ENCODE measurements at regions not wholly inside any gene's neighbourhood (a gene's known extent, or its start where the extent isn't known, plus 50 kb on each side); places are given as distances from the start of the nearest gene placed in this dataset.

DNA sequence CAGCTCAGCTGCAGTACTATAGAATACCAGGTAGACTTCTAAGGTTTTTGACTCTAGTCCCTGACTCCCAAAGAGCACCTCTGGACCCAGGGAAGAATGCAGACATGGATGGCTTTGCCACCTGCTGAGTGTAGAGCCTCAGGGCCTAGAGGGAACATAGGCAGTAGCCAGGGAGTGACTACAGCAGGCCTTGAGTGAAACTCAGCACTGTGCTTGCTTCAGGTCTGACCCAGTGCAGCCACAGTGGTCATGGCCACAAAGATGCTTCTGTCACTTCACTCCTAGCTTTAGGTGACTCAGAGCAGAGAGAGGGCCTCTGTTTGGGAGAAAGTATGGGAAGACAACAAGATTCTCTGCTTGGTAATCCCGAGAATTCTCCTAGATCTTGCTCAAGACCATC is 162.2 kb upstream of the ITGA4 start:
- TF ChIP-seq CTCF (IDR thresholded peaks at IDR 0.05) (no peak), POLR2AphosphoS5 (IDR thresholded peaks at IDR 0.05) (no peak), EP300 (IDR thresholded peaks at IDR 0.05; ENCODE audit: low read depth) (no peak), POLR2A (IDR thresholded peaks at IDR 0.05) (no peak)
- no peak overlapping the region for H3K27ac ChIP-seq
- H3K4me3 ChIP-seq, result no peak overlapping the region
- no peaks in the 10 kb centered on the region for H3K9me3 ChIP-seq
- DNase-seq, result no peak
- WGBS, 2 donors (ENCODE audit: low coverage in 1 of 2), result 93 to 100% methylated on average over 1 of the region's 1 CpG
- in situ Hi-C loops (cut with MboI; ENCODE audit: low pct_ligation_motif_present in 1 of 4, low pct_unique_long_range_greater_than_20kb in 1 of 4, low sequenced_read_pairs in 3 of 4) (no loop called here), intact Hi-C loops (cut with DNase I; ENCODE audit: low total_unique reads) (no loop called here)
- no peaks in the 10 kb centered on the region for H3K4me1 ChIP-seq
- H3K36me3 ChIP-seq, result no peaks in the 10 kb centered on the region
- H3K27me3 ChIP-seq, result no peaks in the 10 kb centered on the region

DNA sequence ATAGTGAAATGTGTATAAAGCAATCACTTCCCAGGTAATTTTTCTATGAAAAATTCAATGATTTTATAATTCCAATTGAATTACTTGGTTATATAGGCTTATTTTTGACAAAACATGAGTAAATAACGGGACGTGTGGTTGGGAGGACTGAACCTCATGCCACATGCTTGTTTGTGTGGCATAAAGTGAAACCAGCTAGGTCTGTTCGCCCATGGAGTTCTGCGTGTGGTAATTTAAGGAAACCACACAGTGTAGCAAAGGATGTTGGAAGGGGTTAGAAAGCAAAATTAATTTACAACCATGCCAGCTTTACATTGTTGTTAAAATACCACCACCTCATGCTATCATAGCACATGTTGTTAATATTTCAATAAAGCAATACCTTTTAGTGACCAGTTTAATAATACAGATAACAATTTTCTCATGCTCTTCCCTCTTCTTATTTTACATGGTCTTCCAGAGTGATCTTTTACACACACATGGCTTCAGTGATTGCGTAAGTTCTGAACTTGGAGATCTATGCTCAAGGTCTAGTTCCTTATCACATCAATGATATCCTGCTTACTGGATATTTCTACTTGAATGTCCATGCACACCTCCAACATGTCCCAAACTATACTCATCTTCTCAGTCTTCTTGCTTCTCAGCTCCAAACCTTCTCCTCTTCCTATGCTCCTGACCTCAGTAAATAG is 156.4 kb upstream of the ITGA4 start:
- H3K36me3 ChIP-seq, result no peaks in the 10 kb centered on the region
- no peak for DNase-seq
- intact Hi-C loops (cut with DNase I; ENCODE audit: low total_unique reads), result loop anchor here (5.0 kb wide), 1 partner anchor 852 kb away; no protein-coding TSS in a partner anchor
- no peaks in the 10 kb centered on the region for H3K9me3 ChIP-seq
- peaks cover 0 to 2% (median 0%) of the 10 kb centered on the region in 4 donors for H3K4me1 ChIP-seq
- H3K27ac ChIP-seq, result no peak overlapping the region
- in situ Hi-C loops (cut with MboI; ENCODE audit: low pct_ligation_motif_present in 1 of 4, low pct_unique_long_range_greater_than_20kb in 1 of 4, low sequenced_read_pairs in 3 of 4), result loop anchor here in 1 of 4 donors (10.0 kb wide), 1 partner anchor 164 kb away; no protein-coding TSS in a partner anchor
- H3K4me3 ChIP-seq, result no peak overlapping the region
- no peaks in the 10 kb centered on the region for H3K27me3 ChIP-seq
- WGBS, 2 donors (ENCODE audit: low coverage in 1 of 2), result 74 to 84% methylated on average over 5 of the region's 5 CpGs
- TF ChIP-seq POLR2A (IDR thresholded peaks at IDR 0.05) (no peak), EP300 (IDR thresholded peaks at IDR 0.05; ENCODE audit: low read depth) (no peak), CTCF (IDR thresholded peaks at IDR 0.05) (no peak), POLR2AphosphoS5 (IDR thresholded peaks at IDR 0.05) (no peak)

- peaks cover 0 to 13% (median 2%) of the 10 kb centered on the region in 4 donors for H3K4me1 ChIP-seq
- WGBS, 2 donors (ENCODE audit: low coverage in 1 of 2), result 64 to 69% methylated on average over 3 to 5 of the region's 5 CpGs
- intact Hi-C loops (cut with DNase I; ENCODE audit: low total_unique reads) (loop anchor here (5.0 kb wide), 1 partner anchor 848 kb away; no protein-coding TSS in a partner anchor), in situ Hi-C loops (cut with MboI; ENCODE audit: low pct_ligation_motif_present in 1 of 4, low pct_unique_long_range_greater_than_20kb in 1 of 4, low sequenced_read_pairs in 3 of 4) (loop anchor here in 1 of 4 donors (10.0 kb wide), 1 partner anchor 161 kb away; no protein-coding TSS in a partner anchor)
- H3K36me3 ChIP-seq, result no peaks in the 10 kb centered on the region
- TF ChIP-seq POLR2AphosphoS5 (IDR thresholded peaks at IDR 0.05) (no peak), CTCF (IDR thresholded peaks at IDR 0.05) (no peak), POLR2A (IDR thresholded peaks at IDR 0.05) (no peak), EP300 (IDR thresholded peaks at IDR 0.05; ENCODE audit: low read depth) (no peak)
- H3K9me3 ChIP-seq, result no peaks in the 10 kb centered on the region
- peak overlapping the region; percentile 49 to 63 (median 58) for H3K27ac ChIP-seq
- DNase-seq, result no peak
- no peak overlapping the region for H3K4me3 ChIP-seq
- no peaks in the 10 kb centered on the region for H3K27me3 ChIP-seq
Measured at GRCh38 chr2:181304011-181304844, 153.0 kb upstream of the ITGA4 start.
